ENCODE measurements at regions not wholly inside any gene's neighbourhood (a gene's known extent, or its start where the extent isn't known, plus 50 kb on each side); places are given as distances from the start of the nearest gene placed in this dataset.
"Not testable (repeated sequence)": the region's sequence is repeated elsewhere in the genome, so short reads cannot be mapped to it uniquely, and the experiment has no call there.

GRCh38 chr15:87752250-87752951 is 504.1 kb downstream of the NTRK3 start:
- no peak for DNase-seq

- DNase-seq: no peak
Observed at GRCh38 chr15:87748483-87748882, 508.1 kb downstream of the NTRK3 start.

GRCh38 chr15:87747087-87747486 is 509.5 kb downstream of the NTRK3 start:
- DNase-seq: no peak

GRCh38 chr15:87746333-87746732 is 510.2 kb downstream of the NTRK3 start:
- no peak for DNase-seq

- DNase-seq: no peak
Observed at GRCh38 chr15:87744815-87745214, 511.7 kb downstream of the NTRK3 start.

GRCh38 chr15:87743562-87743961 is 513.0 kb downstream of the NTRK3 start:
- no peak for DNase-seq

- no peak for DNase-seq
Observed at GRCh38 chr15:87741350-87741749, 515.2 kb downstream of the NTRK3 start.

- DNase-seq: no peak
Observed at GRCh38 chr15:87740655-87741344, 515.7 kb downstream of the NTRK3 start.

GRCh38 chr15:87739866-87740265 is 516.7 kb downstream of the NTRK3 start:
- DNase-seq: no peak

- DNase-seq: no peak
Observed at GRCh38 chr15:87739081-87739480, 517.5 kb downstream of the NTRK3 start.

GRCh38 chr15:87737460-87737859 is 519.1 kb downstream of the NTRK3 start:
- not testable (repeated sequence) for DNase-seq

GRCh38 chr15:87736891-87737389 is 519.6 kb downstream of the NTRK3 start:
- no peak for DNase-seq

- no peak for DNase-seq
Observed at GRCh38 chr15:87736401-87736800, 520.1 kb downstream of the NTRK3 start.

GRCh38 chr15:87735522-87735921 is 521.0 kb downstream of the NTRK3 start:
- DNase-seq: no peak

- no peak for DNase-seq
Observed at GRCh38 chr15:87734571-87735373, 521.8 kb downstream of the NTRK3 start.

- no peak for DNase-seq
Observed at GRCh38 chr15:87733977-87734376, 522.6 kb downstream of the NTRK3 start.

GRCh38 chr15:87733541-87733941 is 523.0 kb downstream of the NTRK3 start:
- no peak for DNase-seq

- no peak for DNase-seq
Observed at GRCh38 chr15:87732976-87733375, 523.6 kb downstream of the NTRK3 start.

- no peak for DNase-seq
Observed at GRCh38 chr15:87731630-87732029, 524.9 kb downstream of the NTRK3 start.

- DNase-seq: no peak
Observed at GRCh38 chr15:87730706-87731105, 525.8 kb downstream of the NTRK3 start.

- DNase-seq: no peak
Observed at GRCh38 chr15:87728998-87729397, 527.5 kb downstream of the NTRK3 start.

- DNase-seq: no peak
Observed at GRCh38 chr15:87727073-87727472, 529.5 kb downstream of the NTRK3 start.

GRCh38 chr15:87724330-87724729 is 532.2 kb downstream of the NTRK3 start:
- DNase-seq: no peak
